HG02678 (cell line): ENCODE measurements at regions not wholly inside any gene's neighbourhood (a gene's known extent, or its start where the extent isn't known, plus 50 kb on each side); places are given as distances from the start of the nearest gene placed in this dataset.
"Not testable (repeated sequence)": the region's sequence is repeated elsewhere in the genome, so short reads cannot be mapped to it uniquely, and the experiment has no call there.

Experiments used
- ATAC-seq: cut with Tn5 transposase; IDR thresholded peaks from one replicate; pipeline ENCODE4 v1.9.1; 2021; ENCODE audit warnings: mild to moderate bottlenecking, moderate library complexity; ENCODE audit not compliant: unreplicated experiment

GRCh38 chr5:102663749-102664530, 91.2 kb upstream of the PAM start:
- no peak for ATAC-seq

GRCh38 chr5:102664616-102665335, 90.3 kb upstream of the PAM start:
- ATAC-seq: no peak

GRCh38 chr5:102666164-102666946, 88.8 kb upstream of the PAM start:
- ATAC-seq: no peak

- ATAC-seq: no peak
Measured at GRCh38 chr5:102668220-102668932, 86.7 kb upstream of the PAM start.

- no peak for ATAC-seq
Measured at GRCh38 chr5:102670224-102670836, 84.8 kb upstream of the PAM start.

- not testable (repeated sequence) for ATAC-seq
Measured at GRCh38 chr5:102671033-102671734, 83.9 kb upstream of the PAM start.

- no peak for ATAC-seq
Measured at GRCh38 chr5:102678267-102679058, 76.6 kb upstream of the PAM start.

GRCh38 chr5:102681403-102681983, 73.6 kb upstream of the PAM start:
- peak; percentile 89 for ATAC-seq

- ATAC-seq: no peak
Measured at GRCh38 chr5:102682101-102682647, 72.9 kb upstream of the PAM start.

- not testable (repeated sequence) for ATAC-seq
Measured at GRCh38 chr5:102688076-102688475, 67.0 kb upstream of the PAM start.

GRCh38 chr5:102688581-102689342, 66.3 kb upstream of the PAM start:
- not testable (repeated sequence) for ATAC-seq

GRCh38 chr5:102690910-102691309, 64.2 kb upstream of the PAM start:
- no peak for ATAC-seq

GRCh38 chr5:102691434-102691833, 63.7 kb upstream of the PAM start:
- ATAC-seq: no peak

GRCh38 chr5:102700120-102700831, 54.8 kb upstream of the PAM start:
- ATAC-seq: no peak

GRCh38 chr5:102700916-102701315, 54.2 kb upstream of the PAM start:
- no peak for ATAC-seq

GRCh38 chr5:102701748-102702147, 53.4 kb upstream of the PAM start:
- no peak for ATAC-seq
